ENCODE measurements at regions not wholly inside any gene's neighbourhood (a gene's known extent, or its start where the extent isn't known, plus 50 kb on each side); places are given as distances from the start of the nearest gene placed in this dataset.

DNA sequence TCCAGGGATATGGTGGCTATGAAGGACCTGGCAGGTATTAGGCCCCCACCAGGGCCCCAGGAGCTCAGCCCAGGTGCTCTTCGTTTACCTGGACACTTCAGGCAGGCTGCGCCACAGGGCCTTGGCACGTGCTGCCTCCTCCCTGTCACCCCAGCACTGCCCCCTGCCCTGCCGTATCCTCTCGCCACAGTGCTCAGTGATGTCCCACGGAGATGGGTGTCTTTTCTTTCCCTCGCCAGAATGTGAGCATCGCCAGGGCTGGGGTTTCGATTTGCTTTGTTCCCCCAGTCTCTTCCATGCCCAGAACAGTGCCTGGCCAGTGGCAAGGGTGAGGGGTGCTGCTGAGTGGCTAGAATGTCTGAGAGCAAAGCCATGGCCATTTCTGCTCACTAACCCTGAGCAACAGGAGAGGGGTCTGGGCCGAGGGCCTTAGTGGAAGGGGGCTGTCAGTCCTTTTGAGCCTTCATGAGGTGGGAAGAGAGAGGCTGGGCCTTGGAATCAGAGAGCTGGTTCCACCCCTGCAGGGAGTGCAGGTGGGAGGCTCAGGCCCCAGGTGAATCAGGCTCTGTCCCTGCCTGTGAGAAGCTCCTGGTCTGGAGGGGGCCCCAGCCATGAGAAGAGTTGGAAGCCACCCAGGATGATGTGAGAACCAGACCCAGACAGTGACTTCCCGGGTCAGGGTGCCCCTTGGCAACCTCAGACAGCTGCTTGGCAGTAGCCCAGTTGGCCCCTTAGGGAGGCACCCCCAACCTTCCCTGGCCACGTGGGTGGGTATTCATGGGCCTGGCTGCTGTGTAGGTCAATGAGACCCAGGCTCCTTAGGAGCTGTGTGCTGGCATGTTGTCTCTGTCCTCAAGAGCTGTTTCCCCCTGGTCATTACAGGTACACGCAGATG lies 129.9 kb upstream of the HS6ST1 start:
- Histone ChIP-seq H3K27ac (no peak overlapping the region), H3K4me3 (no peak overlapping the region), H3K36me3 (no peaks in the 10 kb centered on the region), H3K4me1 (no peaks in the 10 kb centered on the region), H3K27me3 (no peaks in the 10 kb centered on the region), H3K9me3 (no peaks in the 10 kb centered on the region)
- TF ChIP-seq POLR2A (IDR thresholded peaks at IDR 0.05) (no peak), CTCF (IDR thresholded peaks at IDR 0.05) (no peak)
- DNase-seq = peak in 2 of 3 donors; percentile 1 to 29

- no peak overlapping the region for H3K27ac ChIP-seq
- H3K9me3 ChIP-seq = no peaks in the 10 kb centered on the region
- no peaks in the 10 kb centered on the region for H3K27me3 ChIP-seq
- H3K36me3 ChIP-seq = no peaks in the 10 kb centered on the region
- no peaks in the 10 kb centered on the region for H3K4me1 ChIP-seq
- TF ChIP-seq CTCF (IDR thresholded peaks at IDR 0.05) (no peak), POLR2A (IDR thresholded peaks at IDR 0.05) (no peak)
- H3K4me3 ChIP-seq = no peak overlapping the region
- DNase-seq = peak in 2 of 3 donors; percentile 6 to 45
Measured at GRCh38 chr2:128449226-128450061, 130.8 kb upstream of the HS6ST1 start.

DNA sequence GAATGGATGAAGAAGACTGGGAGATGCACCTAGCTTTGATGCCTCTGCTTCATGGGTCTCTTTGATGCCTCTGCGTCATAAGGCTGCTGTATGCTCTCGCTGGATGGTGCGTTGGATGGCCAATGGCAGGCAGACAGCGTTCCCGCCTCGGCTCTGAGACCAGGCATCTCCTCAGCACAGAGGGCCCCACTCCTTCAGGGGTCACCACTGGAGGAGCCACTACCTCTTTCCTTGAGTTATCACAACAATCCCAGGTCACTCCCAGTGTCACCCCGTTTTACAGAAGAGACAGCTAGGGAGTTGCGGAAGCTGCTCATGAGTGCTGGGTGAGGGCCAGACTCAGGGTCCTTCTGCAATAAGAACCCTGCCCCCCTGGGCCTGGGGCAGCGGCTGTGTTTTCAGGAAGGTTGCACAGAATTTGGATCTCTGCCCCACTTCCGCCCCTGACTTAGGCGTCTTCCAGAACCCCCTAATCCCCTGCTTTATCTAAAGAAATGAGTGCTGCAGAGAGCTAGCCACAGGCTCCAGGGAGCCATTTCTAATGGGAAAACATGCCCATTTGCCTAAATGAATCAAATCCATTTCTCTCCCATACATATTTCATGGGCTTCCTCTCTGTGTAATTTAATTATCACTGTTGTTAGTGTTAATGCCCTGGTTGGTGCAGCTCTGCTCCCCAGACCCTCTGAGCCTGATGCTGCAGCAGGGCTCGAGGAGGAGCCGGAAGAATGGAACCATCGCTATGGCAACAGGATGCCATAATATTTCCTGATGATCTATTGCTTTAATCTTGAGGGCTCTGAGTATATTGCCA lies 131.8 kb upstream of the HS6ST1 start:
- TF ChIP-seq POLR2A (IDR thresholded peaks at IDR 0.05) (no peak), CTCF (IDR thresholded peaks at IDR 0.05) (no peak)
- DNase-seq = peak in 1 of 3 donors; percentile 30
- no peaks in the 10 kb centered on the region for H3K4me1 ChIP-seq
- no peaks in the 10 kb centered on the region for H3K27me3 ChIP-seq
- H3K4me3 ChIP-seq = no peak overlapping the region
- H3K9me3 ChIP-seq = no peaks in the 10 kb centered on the region
- no peak overlapping the region for H3K27ac ChIP-seq
- H3K36me3 ChIP-seq = no peaks in the 10 kb centered on the region

- peak in 1 of 3 donors; percentile 26 for DNase-seq
- TF ChIP-seq POLR2A (IDR thresholded peaks at IDR 0.05) (no peak), CTCF (IDR thresholded peaks at IDR 0.05) (no peak)
- H3K9me3 ChIP-seq = no peaks in the 10 kb centered on the region
- no peaks in the 10 kb centered on the region for H3K36me3 ChIP-seq
- H3K27me3 ChIP-seq = no peaks in the 10 kb centered on the region
- H3K4me1 ChIP-seq = no peaks in the 10 kb centered on the region
- no peak overlapping the region for H3K4me3 ChIP-seq
- no peak overlapping the region for H3K27ac ChIP-seq
Measured at GRCh38 chr2:128451084-128452023, 132.7 kb upstream of the HS6ST1 start.

All from Peyer's patch (tissue), 4 donors.